Stomach (tissue), 8 donors: ENCODE measurements at regions not wholly inside any gene's neighbourhood (a gene's known extent, or its start where the extent isn't known, plus 50 kb on each side); places are given as distances from the start of the nearest gene placed in this dataset.
A peak's percentile ranks its signal among the peaks of the same experiment; 100 is the strongest.

Experiments used
- DNase-seq, 2 donors: peaks; one replicate each; pipeline versions ENCODE4 v3.0.0 to v3.0.0-alpha.2; 2013 to 2019
- H3K27ac ChIP-seq, 5 donors: fragments of 200-600 bp in 4 of 5; sonication (generic) in 4 of 5; one replicate each; pipeline ENCODE4 v1.5.1; 2013 to 2019; ENCODE audit warnings: mild to moderate bottlenecking in 1 of 5, moderate library complexity in 1 of 5
- H3K27me3 ChIP-seq, 3 donors: fragments of 200-600 bp; sonication (generic); one replicate each; pipeline ENCODE4 v1.5.1; 2017 to 2019; ENCODE audit warnings: mixed run types in 1 of 3
- H3K36me3 ChIP-seq, 4 donors: fragments of 200-600 bp; sonication (generic); 1 replicate in 3 of 4; 2 replicates in 1 of 4; pipeline ENCODE4 v1.5.1; 2016 to 2019
- H3K4me1 ChIP-seq, 4 donors: fragments of 200-600 bp; sonication (generic); one replicate each; pipeline ENCODE4 v1.5.1; 2016 to 2019
- H3K4me3 ChIP-seq, 4 donors: fragments of 200-600 bp; sonication (generic) in 3 of 4; one replicate each; pipeline ENCODE4 v1.5.1; 2016 to 2019; ENCODE audit warnings: mild to moderate bottlenecking in 1 of 4
- H3K9me3 ChIP-seq, 4 donors: fragments of 200-600 bp; sonication (generic); one replicate each; pipeline ENCODE4 v1.5.1; 2016 to 2019
- EP300 ChIP-seq: sonication (generic); formaldehyde crosslinking; IDR thresholded peaks from one replicate; pipeline ENCODE4 v1.6.1; 2017; ENCODE audit warnings: antibody characterized with exemption
- POLR2A ChIP-seq, 4 donors: fragments of 450-650 bp; IDR thresholded peaks; one replicate each; pipeline ENCODE4 v1.6.1; 2016; ENCODE audit warnings: antibody characterized with exemption in 4 of 4, control low read depth in 2 of 4, mild to moderate bottlenecking in 1 of 4, moderate library complexity in 1 of 4
- POLR2AphosphoS5 ChIP-seq, 3 donors: sonication (generic); formaldehyde crosslinking; IDR thresholded peaks; one replicate each; pipeline ENCODE4 v1.6.1; 2016; ENCODE audit warnings: antibody characterized with exemption in 3 of 3
- WGBS, 5 donors: extraction: QIAGEN DNeasy Blood & Tissue Kit in 3 of 5; methylation state at CpG; one replicate each; pipeline versions ENCODE4 v1.1.5 to v1.1.7; 2013 to 2018; 5-methylcytosine and 5-hydroxymethylcytosine counted together
- intact Hi-C: fragments of 100-400 bp; cut with DNase I; formaldehyde crosslinking; loops from one replicate; pipeline ENCODE4 v1.15.1; 2023; ENCODE audit warnings: low total_unique reads
- TF ChIP-seq, protein P1 (sequence below), 7 experiments: fragments of 450-650 bp in 4 of 7; fragments of 200-600 bp in 3 of 7; sonication (generic) in 3 of 7; IDR thresholded peaks; one replicate each; pipeline ENCODE4 v1.5.1; 2016 to 2019; ENCODE audit warnings: antibody characterized with exemption in 7 of 7, control low read depth in 2 of 7, mild to moderate bottlenecking in 1 of 7
- donor health status: healthy with polysubstance abuse.
- donor health status: Bipolar disorder and iron deficiency.
- donor health status: healthy.

DNA sequence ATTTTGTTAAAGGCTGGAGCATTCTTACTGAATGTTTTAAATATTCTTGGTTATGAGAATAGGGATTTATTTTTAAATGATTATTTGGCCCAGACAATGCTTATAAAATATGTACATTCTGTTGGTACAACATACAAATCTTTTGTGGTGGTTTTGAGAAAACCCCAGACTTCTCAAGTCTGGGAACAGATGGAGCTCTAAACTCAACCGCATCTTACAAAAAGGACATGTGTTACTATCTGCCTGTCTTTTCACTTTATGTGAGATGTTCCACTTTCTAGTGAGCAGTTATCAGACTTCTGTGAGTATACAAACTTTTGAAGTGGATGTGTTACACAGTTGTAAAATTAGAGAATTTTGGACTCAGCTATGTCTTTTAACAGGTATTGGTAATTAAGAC, 135.5 kb upstream of the RBMS3 start:
- no peak for TF ChIP-seq POLR2A (IDR thresholded peaks at IDR 0.05)
- TF ChIP-seq POLR2AphosphoS5 (IDR thresholded peaks at IDR 0.05) = no peak
- TF ChIP-seq, protein P1, sequence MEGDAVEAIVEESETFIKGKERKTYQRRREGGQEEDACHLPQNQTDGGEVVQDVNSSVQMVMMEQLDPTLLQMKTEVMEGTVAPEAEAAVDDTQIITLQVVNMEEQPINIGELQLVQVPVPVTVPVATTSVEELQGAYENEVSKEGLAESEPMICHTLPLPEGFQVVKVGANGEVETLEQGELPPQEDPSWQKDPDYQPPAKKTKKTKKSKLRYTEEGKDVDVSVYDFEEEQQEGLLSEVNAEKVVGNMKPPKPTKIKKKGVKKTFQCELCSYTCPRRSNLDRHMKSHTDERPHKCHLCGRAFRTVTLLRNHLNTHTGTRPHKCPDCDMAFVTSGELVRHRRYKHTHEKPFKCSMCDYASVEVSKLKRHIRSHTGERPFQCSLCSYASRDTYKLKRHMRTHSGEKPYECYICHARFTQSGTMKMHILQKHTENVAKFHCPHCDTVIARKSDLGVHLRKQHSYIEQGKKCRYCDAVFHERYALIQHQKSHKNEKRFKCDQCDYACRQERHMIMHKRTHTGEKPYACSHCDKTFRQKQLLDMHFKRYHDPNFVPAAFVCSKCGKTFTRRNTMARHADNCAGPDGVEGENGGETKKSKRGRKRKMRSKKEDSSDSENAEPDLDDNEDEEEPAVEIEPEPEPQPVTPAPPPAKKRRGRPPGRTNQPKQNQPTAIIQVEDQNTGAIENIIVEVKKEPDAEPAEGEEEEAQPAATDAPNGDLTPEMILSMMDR (IDR thresholded peaks at IDR 0.05) = no peak
- no peak for TF ChIP-seq EP300
- Histone ChIP-seq H3K27me3 (no peaks in the 10 kb centered on the region), H3K4me3 (no peak overlapping the region), H3K9me3 (no peaks in the 10 kb centered on the region), H3K27ac (no peak overlapping the region), H3K36me3 (no peaks in the 10 kb centered on the region), H3K4me1 (peaks cover 0 to 26% (median 4%) of the 10 kb centered on the region in 4 donors)
- WGBS, 5 donors = 80 to 100% (median 96%) methylated on average over 1 of the region's 1 CpG
- intact Hi-C loops = no loop called here
- no peak for DNase-seq

DNA sequence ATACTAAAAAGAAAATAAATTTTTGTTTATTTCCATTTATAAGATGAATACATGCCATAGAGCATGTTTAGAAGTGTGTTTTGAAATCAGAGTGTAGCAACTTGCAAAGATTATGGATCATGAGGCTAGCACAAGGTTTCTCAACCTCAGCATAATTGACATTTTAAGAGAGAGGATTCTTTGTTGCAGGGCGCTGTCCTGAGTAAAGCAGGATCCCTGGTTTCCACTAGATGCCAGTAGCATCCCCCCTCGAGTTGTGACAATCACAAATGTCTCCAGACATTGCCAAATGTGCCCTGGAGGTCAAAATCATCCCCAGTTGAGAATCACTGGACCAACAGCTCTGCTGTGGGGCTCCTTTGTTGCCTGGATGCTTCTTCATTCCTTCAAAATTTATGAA, 128.5 kb upstream of the RBMS3 start:
- intact Hi-C loops = no loop called here
- H3K27me3 ChIP-seq = no peaks in the 10 kb centered on the region
- WGBS, 5 donors = 60 to 77% (median 66%) methylated on average over 2 of the region's 2 CpGs
- H3K36me3 ChIP-seq = no peaks in the 10 kb centered on the region
- TF ChIP-seq, protein P1 (IDR thresholded peaks at IDR 0.05) = no peak
- no peak for TF ChIP-seq POLR2A (IDR thresholded peaks at IDR 0.05)
- no peak for TF ChIP-seq POLR2AphosphoS5 (IDR thresholded peaks at IDR 0.05)
- TF ChIP-seq EP300 = no peak
- H3K9me3 ChIP-seq = no peaks in the 10 kb centered on the region
- no peak overlapping the region for H3K27ac ChIP-seq
- H3K4me1 ChIP-seq = no peaks in the 10 kb centered on the region
- DNase-seq = no peak
- H3K4me3 ChIP-seq = no peak overlapping the region

- no peaks in the 10 kb centered on the region for H3K9me3 ChIP-seq
- peak in 1 of 2 donors; percentile 53 for DNase-seq
- TF ChIP-seq POLR2A (IDR thresholded peaks at IDR 0.05) = no peak
- no peak for TF ChIP-seq POLR2AphosphoS5 (IDR thresholded peaks at IDR 0.05)
- TF ChIP-seq, protein P1 (IDR thresholded peaks at IDR 0.05) = no peak
- TF ChIP-seq EP300 = no peak
- no peaks in the 10 kb centered on the region for H3K36me3 ChIP-seq
- H3K27me3 ChIP-seq = no peaks in the 10 kb centered on the region
- no peak overlapping the region for H3K27ac ChIP-seq
- 60 to 80% (median 70%) methylated on average over 3 of the region's 3 CpGs for WGBS, 5 donors
- no peaks in the 10 kb centered on the region for H3K4me1 ChIP-seq
- H3K4me3 ChIP-seq = no peak overlapping the region
- intact Hi-C loops = no loop called here
Measured at GRCh38 chr3:29153811-29154210, 127.1 kb upstream of the RBMS3 start.

DNA sequence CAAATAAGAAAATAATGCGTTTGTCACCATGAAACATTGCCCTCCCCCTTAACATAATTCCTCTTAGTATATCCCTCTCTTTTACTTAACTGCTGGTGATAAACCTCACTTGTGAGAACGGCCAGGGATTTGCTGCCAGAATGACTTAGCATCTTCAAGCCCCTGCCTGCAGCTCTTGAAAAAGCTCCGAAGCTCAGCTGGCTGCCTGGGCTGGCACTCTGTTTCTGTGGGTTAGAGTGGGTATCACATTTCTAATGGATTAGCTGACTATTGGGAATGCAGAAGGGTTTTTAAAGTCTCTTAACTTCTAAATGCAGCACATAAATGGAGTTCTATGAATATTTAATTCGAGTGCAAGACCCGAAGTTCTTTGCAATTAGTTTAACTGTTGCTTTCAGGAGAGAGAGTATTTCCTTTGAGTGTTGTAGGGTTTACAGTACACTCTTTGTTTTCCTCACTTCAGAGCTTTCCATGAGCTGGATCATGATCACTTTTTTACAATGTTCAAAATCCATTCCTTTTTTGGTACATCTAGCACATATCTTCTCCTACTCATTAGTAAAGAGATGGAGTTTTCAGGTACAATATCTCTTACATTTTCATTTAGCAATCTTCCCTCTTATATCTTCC, 124.7 kb upstream of the RBMS3 start:
- intact Hi-C loops = no loop called here
- DNase-seq = no peak
- H3K27ac ChIP-seq = no peak overlapping the region
- 52 to 68% (median 63%) methylated on average over 5 of the region's 5 CpGs for WGBS, 5 donors
- no peaks in the 10 kb centered on the region for H3K36me3 ChIP-seq
- no peaks in the 10 kb centered on the region for H3K9me3 ChIP-seq
- no peak overlapping the region for H3K4me3 ChIP-seq
- TF ChIP-seq POLR2A (IDR thresholded peaks at IDR 0.05) = no peak
- TF ChIP-seq POLR2AphosphoS5 (IDR thresholded peaks at IDR 0.05) = no peak
- no peaks in the 10 kb centered on the region for H3K4me1 ChIP-seq
- H3K27me3 ChIP-seq = no peaks in the 10 kb centered on the region

- Histone ChIP-seq H3K27ac (no peak overlapping the region), H3K4me1 (no peaks in the 10 kb centered on the region), H3K4me3 (no peak overlapping the region), H3K9me3 (no peaks in the 10 kb centered on the region), H3K27me3 (no peaks in the 10 kb centered on the region), H3K36me3 (no peaks in the 10 kb centered on the region)
- no peak for DNase-seq
- WGBS, 5 donors = 64 to 83% (median 79%) methylated on average over 3 of the region's 3 CpGs
- intact Hi-C loops = no loop called here
- TF ChIP-seq POLR2A (IDR thresholded peaks at IDR 0.05) (no peak), POLR2AphosphoS5 (IDR thresholded peaks at IDR 0.05) (no peak)
Measured at GRCh38 chr3:29164825-29165224, 116.0 kb upstream of the RBMS3 start.
